K562 (cell line): ENCODE measurements at regions not wholly inside any gene's neighbourhood (a gene's known extent, or its start where the extent isn't known, plus 50 kb on each side); places are given as distances from the start of the nearest gene placed in this dataset.

Experiments
- CTCF ChIP-seq, 3 experiments: IDR thresholded peaks in 2 of 3; conservative IDR thresholded peaks in 1 of 3; 2 replicates each; pipeline ENCODE4 v1.5.1; 2011 to 2012; ENCODE audit warnings: low read length in 3 of 3, mild to moderate bottlenecking in 3 of 3, control low read depth in 2 of 3, improper control_type of control experiment in 1 of 3, inconsistent platforms in 1 of 3, low read depth in 1 of 3, mixed read lengths in 1 of 3, moderate library complexity in 1 of 3; ENCODE audit not compliant: insufficient read depth in 2 of 3
- JUN ChIP-seq, 2 experiments: sonication (generic) in 1 of 2; formaldehyde crosslinking in 1 of 2; IDR thresholded peaks; 2 replicates each; pipeline versions ENCODE4 v1.6.1 to v1.8.0; 2012 to 2022; ENCODE audit warnings: borderline replicate concordance in 2 of 2, mild to moderate bottlenecking in 2 of 2, improper control_type of control experiment in 1 of 2, low read depth in 1 of 2, low read length in 1 of 2, missing genetic modification reagents in 1 of 2
- KLF6 ChIP-seq: fragments of 250-450 bp; sonication (Bioruptor Pico); IDR thresholded peaks from 2 replicates; pipeline ENCODE4 v1.4.0; 2020; ENCODE audit warnings: mild to moderate bottlenecking, moderate library complexity, borderline replicate concordance
- PTBP1 ChIP-seq: fragments of 200-400 bp; formaldehyde crosslinking; IDR thresholded peaks from 2 replicates; pipeline ENCODE4 v1.6.1; 2017; ENCODE audit warnings: low read depth, low read length
- RAD21 ChIP-seq, 2 experiments: fragments of 250-450 bp in 1 of 2; fragments of 450-650 bp in 1 of 2; sonication (Bioruptor Pico) in 1 of 2; formaldehyde crosslinking in 1 of 2; IDR thresholded peaks in 1 of 2; conservative IDR thresholded peaks in 1 of 2; 2 replicates each; pipeline versions ENCODE4 v1.4.0 to v1.8.0; 2020 to 2022; ENCODE audit warnings: mild to moderate bottlenecking in 2 of 2, moderate library complexity in 1 of 2
- SP2 ChIP-seq: IDR thresholded peaks from 2 replicates; pipeline ENCODE4 v1.6.1; 2011; ENCODE audit warnings: mild to moderate bottlenecking, low read depth, low read length, moderate library complexity; ENCODE audit not compliant: poor library complexity, severe bottlenecking; ENCODE audit errors: extremely low read depth
- USF1 ChIP-seq: sonication (generic); formaldehyde crosslinking; IDR thresholded peaks from 2 replicates; pipeline ENCODE4 v1.9.0; 2022; ENCODE audit warnings: mild to moderate bottlenecking, missing genetic modification reagents
- ZBTB40 ChIP-seq, 2 experiments: fragments of 450-650 bp in 1 of 2; sonication (generic) in 1 of 2; formaldehyde crosslinking in 1 of 2; IDR thresholded peaks; 2 replicates each; pipeline versions ENCODE4 v1.7.1 to v1.9.0; 2016 to 2022; ENCODE audit warnings: inconsistent platforms in 1 of 2, mild to moderate bottlenecking in 1 of 2, missing genetic modification reagents in 1 of 2
- ZFX ChIP-seq: sonication (generic); formaldehyde crosslinking; IDR thresholded peaks from 2 replicates; pipeline ENCODE4 v1.8.0; 2022; ENCODE audit warnings: mild to moderate bottlenecking, missing genetic modification reagents, moderate library complexity

- TF ChIP-seq SP2: no peak
- TF ChIP-seq ZBTB40 (IDR thresholded peaks at IDR 0.05): no peak
- no peak for TF ChIP-seq ZBTB40 (CRISPR knock-in tag; IDR thresholded peaks at IDR 0.05)
- no peak for TF ChIP-seq RAD21 (CRISPR knock-in tag; conservative IDR thresholded peaks at IDR 0.05 in 1 of 2, IDR thresholded peaks at IDR 0.05 in 1 of 2)
- no peak for TF ChIP-seq USF1 (CRISPR knock-in tag)
- TF ChIP-seq PTBP1: no peak
- TF ChIP-seq CTCF (IDR thresholded peaks at IDR 0.05 in 2 of 3, conservative IDR thresholded peaks at IDR 0.05 in 1 of 3; ENCODE audit: insufficient read depth in 2 of 3, low read depth in 1 of 3, low read length in 3 of 3): no peak
- no peak for TF ChIP-seq KLF6 (CRISPR knock-in tag)
- TF ChIP-seq JUN (IDR thresholded peaks at IDR 0.05; ENCODE audit: borderline replicate concordance, low read depth, low read length): no peak
- TF ChIP-seq JUN (CRISPR knock-in tag; IDR thresholded peaks at IDR 0.05; ENCODE audit: borderline replicate concordance): no peak
- TF ChIP-seq ZFX (CRISPR knock-in tag): no peak
These were observed 104.2 kb upstream of the RND3 start for GRCh38 chr2:150591496-150592285.
